ENCODE measurements at regions not wholly inside any gene's neighbourhood (a gene's known extent, or its start where the extent isn't known, plus 50 kb on each side); places are given as distances from the start of the nearest gene placed in this dataset.

- H3K27me3 Mint-ChIP-seq (ENCODE audit: low read depth) = no peaks in the 10 kb centered on the region
Measured at GRCh38 chr20:22456109-22456508, 128.3 kb downstream of the FOXA2 start.

GRCh38 chr20:22455259-22455658, 129.1 kb downstream of the FOXA2 start:
- Mint-ChIP-seq H3K9me3 (ENCODE audit: insufficient read depth) (no peaks in the 10 kb centered on the region), H3K27me3 (ENCODE audit: low read depth) (no peaks in the 10 kb centered on the region)

More at GRCh38 chr20:22456109-22456508, 128.3 kb downstream of the FOXA2 start:
- ChIA-PET POLR2A (no interaction called here), CTCF (no interaction called here)
- ATAC-seq (no peak), DNase-seq (no peak)
- Mint-ChIP-seq H3K9me3 (ENCODE audit: insufficient read depth) (no peaks in the 10 kb centered on the region), H3K4me3 (no peak overlapping the region), H3K4me1 (ENCODE audit: low read depth) (no peaks in the 10 kb centered on the region), H3K36me3 (ENCODE audit: low read depth) (no peaks in the 10 kb centered on the region), H3K27ac (no peak overlapping the region)

GRCh38 chr20:22453244-22454080, 130.9 kb downstream of the FOXA2 start:
- no peaks in the 10 kb centered on the region for H3K36me3 Mint-ChIP-seq (ENCODE audit: low read depth)
- H3K9me3 Mint-ChIP-seq (ENCODE audit: insufficient read depth) = no peaks in the 10 kb centered on the region
- H3K27me3 Mint-ChIP-seq (ENCODE audit: low read depth) = no peaks in the 10 kb centered on the region
- ATAC-seq = no peak
- ChIA-PET CTCF (no interaction called here), POLR2A (no interaction called here)
- DNase-seq = no peak
- H3K4me3 Mint-ChIP-seq = no peak overlapping the region
- no peak overlapping the region for H3K27ac Mint-ChIP-seq
- no peaks in the 10 kb centered on the region for H3K4me1 Mint-ChIP-seq (ENCODE audit: low read depth)

More at GRCh38 chr20:22455259-22455658, 129.1 kb downstream of the FOXA2 start:
- POLR2A ChIA-PET = no interaction called here
- no peak overlapping the region for H3K4me3 Mint-ChIP-seq
- ATAC-seq (no peak), DNase-seq (no peak)
- CTCF ChIA-PET = no interaction called here
- H3K27ac Mint-ChIP-seq = no peak overlapping the region
- H3K36me3 Mint-ChIP-seq (ENCODE audit: low read depth) = no peaks in the 10 kb centered on the region
- H3K4me1 Mint-ChIP-seq (ENCODE audit: low read depth) = no peaks in the 10 kb centered on the region

GRCh38 chr20:22452442-22453011, 131.8 kb downstream of the FOXA2 start:
- H3K27me3 Mint-ChIP-seq (ENCODE audit: low read depth) = no peaks in the 10 kb centered on the region
- no peaks in the 10 kb centered on the region for H3K4me1 Mint-ChIP-seq (ENCODE audit: low read depth)
- no peaks in the 10 kb centered on the region for H3K36me3 Mint-ChIP-seq (ENCODE audit: low read depth)
- ChIA-PET POLR2A (no interaction called here), CTCF (no interaction called here)
- H3K9me3 Mint-ChIP-seq (ENCODE audit: insufficient read depth) = no peaks in the 10 kb centered on the region
- no peak overlapping the region for H3K27ac Mint-ChIP-seq
- H3K4me3 Mint-ChIP-seq = no peak overlapping the region
- ATAC-seq = no peak
- no peak for DNase-seq

GRCh38 chr20:22450537-22450936, 133.8 kb downstream of the FOXA2 start:
- no peaks in the 10 kb centered on the region for H3K27me3 Mint-ChIP-seq (ENCODE audit: low read depth)
- no peaks in the 10 kb centered on the region for H3K36me3 Mint-ChIP-seq (ENCODE audit: low read depth)
- H3K9me3 Mint-ChIP-seq (ENCODE audit: insufficient read depth) = no peaks in the 10 kb centered on the region
- H3K4me1 Mint-ChIP-seq (ENCODE audit: low read depth) = no peaks in the 10 kb centered on the region
- H3K27ac Mint-ChIP-seq = no peak overlapping the region
- no peak overlapping the region for H3K4me3 Mint-ChIP-seq
- ChIA-PET CTCF (no interaction called here), POLR2A (no interaction called here)
- DNase-seq = no peak
- no peak for ATAC-seq

GRCh38 chr20:22449188-22449973, 135.0 kb downstream of the FOXA2 start:
- Mint-ChIP-seq H3K4me1 (ENCODE audit: low read depth) (no peaks in the 10 kb centered on the region), H3K27ac (no peak overlapping the region), H3K36me3 (ENCODE audit: low read depth) (no peaks in the 10 kb centered on the region), H3K9me3 (ENCODE audit: insufficient read depth) (no peaks in the 10 kb centered on the region), H3K4me3 (no peak overlapping the region), H3K27me3 (ENCODE audit: low read depth) (no peaks in the 10 kb centered on the region)
- ChIA-PET CTCF (no interaction called here), POLR2A (no interaction called here)
- DNase-seq = no peak
- no peak for ATAC-seq

- Mint-ChIP-seq H3K36me3 (ENCODE audit: low read depth) (no peaks in the 10 kb centered on the region), H3K4me3 (no peak overlapping the region), H3K4me1 (ENCODE audit: low read depth) (no peaks in the 10 kb centered on the region), H3K27me3 (ENCODE audit: low read depth) (no peaks in the 10 kb centered on the region), H3K9me3 (ENCODE audit: insufficient read depth) (no peaks in the 10 kb centered on the region), H3K27ac (no peak overlapping the region)
- ChIA-PET CTCF (no interaction called here), POLR2A (no interaction called here)
- DNase-seq = no peak
- ATAC-seq = no peak
Measured at GRCh38 chr20:22447447-22447778, 137.0 kb downstream of the FOXA2 start.

- Mint-ChIP-seq H3K9me3 (ENCODE audit: insufficient read depth) (no peaks in the 10 kb centered on the region), H3K4me1 (ENCODE audit: low read depth) (no peaks in the 10 kb centered on the region)
Measured at GRCh38 chr20:22446613-22447446, 137.5 kb downstream of the FOXA2 start.

GRCh38 chr20:22442318-22442717, 142.1 kb downstream of the FOXA2 start:
- ChIA-PET POLR2A (no interaction called here), CTCF (no interaction called here)
- Mint-ChIP-seq H3K4me1 (ENCODE audit: low read depth) (no peaks in the 10 kb centered on the region), H3K27me3 (ENCODE audit: low read depth) (no peaks in the 10 kb centered on the region), H3K36me3 (ENCODE audit: low read depth) (no peaks in the 10 kb centered on the region), H3K9me3 (ENCODE audit: insufficient read depth) (no peaks in the 10 kb centered on the region), H3K4me3 (no peak overlapping the region), H3K27ac (no peak overlapping the region)
- DNase-seq = no peak
- ATAC-seq = no peak

More at GRCh38 chr20:22446613-22447446, 137.5 kb downstream of the FOXA2 start:
- no peaks in the 10 kb centered on the region for H3K36me3 Mint-ChIP-seq (ENCODE audit: low read depth)
- H3K27me3 Mint-ChIP-seq (ENCODE audit: low read depth) = no peaks in the 10 kb centered on the region
- no peak for DNase-seq
- POLR2A ChIA-PET = no interaction called here
- ATAC-seq = no peak
- no peak overlapping the region for H3K27ac Mint-ChIP-seq
- CTCF ChIA-PET = no interaction called here
- no peak overlapping the region for H3K4me3 Mint-ChIP-seq

- no peaks in the 10 kb centered on the region for H3K9me3 Mint-ChIP-seq (ENCODE audit: insufficient read depth)
- H3K27me3 Mint-ChIP-seq (ENCODE audit: low read depth) = no peaks in the 10 kb centered on the region
- H3K4me1 Mint-ChIP-seq (ENCODE audit: low read depth) = no peaks in the 10 kb centered on the region
- no peaks in the 10 kb centered on the region for H3K36me3 Mint-ChIP-seq (ENCODE audit: low read depth)
- no peak for ATAC-seq
- no peak for DNase-seq
- ChIA-PET CTCF (no interaction called here), POLR2A (no interaction called here)
- no peak overlapping the region for H3K27ac Mint-ChIP-seq
- H3K4me3 Mint-ChIP-seq = no peak overlapping the region
Measured at GRCh38 chr20:22438926-22439325, 145.4 kb downstream of the FOXA2 start.

GRCh38 chr20:22438346-22438745, 146.0 kb downstream of the FOXA2 start:
- no peak for DNase-seq
- Mint-ChIP-seq H3K4me3 (no peak overlapping the region), H3K27ac (no peak overlapping the region), H3K36me3 (ENCODE audit: low read depth) (no peaks in the 10 kb centered on the region), H3K4me1 (ENCODE audit: low read depth) (no peaks in the 10 kb centered on the region), H3K9me3 (ENCODE audit: insufficient read depth) (no peaks in the 10 kb centered on the region), H3K27me3 (ENCODE audit: low read depth) (no peaks in the 10 kb centered on the region)
- CTCF ChIA-PET = no interaction called here
- no peak for ATAC-seq
- POLR2A ChIA-PET = no interaction called here

- Mint-ChIP-seq H3K4me3 (no peak overlapping the region), H3K27me3 (ENCODE audit: low read depth) (no peaks in the 10 kb centered on the region), H3K9me3 (ENCODE audit: insufficient read depth) (no peaks in the 10 kb centered on the region), H3K27ac (no peak overlapping the region), H3K4me1 (ENCODE audit: low read depth) (no peaks in the 10 kb centered on the region), H3K36me3 (ENCODE audit: low read depth) (no peaks in the 10 kb centered on the region)
- CTCF ChIA-PET = no interaction called here
- no peak for ATAC-seq
- POLR2A ChIA-PET = no interaction called here
- DNase-seq = no peak
Measured at GRCh38 chr20:22437354-22437753, 147.0 kb downstream of the FOXA2 start.
